ENCODE measurements at regions not wholly inside any gene's neighbourhood (a gene's known extent, or its start where the extent isn't known, plus 50 kb on each side); places are given as distances from the start of the nearest gene placed in this dataset.

- DNase-seq = no peak
Measured at GRCh38 chr5:145499483-145499882, 335.7 kb downstream of the PRELID2 start.

GRCh38 chr5:145497052-145497451, 338.1 kb downstream of the PRELID2 start:
- no peak for DNase-seq

- DNase-seq = no peak
Measured at GRCh38 chr5:145495741-145496140, 339.4 kb downstream of the PRELID2 start.

GRCh38 chr5:145495196-145495595, 339.9 kb downstream of the PRELID2 start:
- no peak for DNase-seq

GRCh38 chr5:145493435-145493834, 341.7 kb downstream of the PRELID2 start:
- DNase-seq = no peak

GRCh38 chr5:145489516-145489915, 345.6 kb downstream of the PRELID2 start:
- DNase-seq = no peak

- DNase-seq = no peak
Measured at GRCh38 chr5:145484158-145484557, 351.0 kb downstream of the PRELID2 start.

GRCh38 chr5:145483212-145483611, 351.9 kb downstream of the PRELID2 start:
- no peak for DNase-seq

GRCh38 chr5:145479857-145480256, 355.3 kb downstream of the PRELID2 start:
- DNase-seq = no peak

GRCh38 chr5:145479271-145479670, 355.9 kb downstream of the PRELID2 start:
- DNase-seq = no peak

GRCh38 chr5:145478651-145479050, 356.5 kb downstream of the PRELID2 start:
- DNase-seq = no peak

- no peak for DNase-seq
Measured at GRCh38 chr5:145473042-145473642, 362.0 kb downstream of the PRELID2 start.

- no peak for DNase-seq
Measured at GRCh38 chr5:145471831-145472612, 363.1 kb downstream of the PRELID2 start.

- no peak for DNase-seq
Measured at GRCh38 chr5:145471026-145471425, 364.1 kb downstream of the PRELID2 start.

GRCh38 chr5:145470396-145470979, 364.7 kb downstream of the PRELID2 start:
- DNase-seq = no peak

GRCh38 chr5:145467446-145467845, 367.7 kb downstream of the PRELID2 start:
- DNase-seq = no peak

GRCh38 chr5:145466533-145466932, 368.6 kb downstream of the PRELID2 start:
- no peak for DNase-seq

- no peak for DNase-seq
Measured at GRCh38 chr5:145465474-145466263, 369.5 kb downstream of the PRELID2 start.

GRCh38 chr5:145464171-145464570, 371.0 kb downstream of the PRELID2 start:
- DNase-seq = no peak

- no peak for DNase-seq
Measured at GRCh38 chr5:145463634-145464033, 371.5 kb downstream of the PRELID2 start.

- DNase-seq = no peak
Measured at GRCh38 chr5:145462525-145462924, 372.6 kb downstream of the PRELID2 start.

GRCh38 chr5:145450286-145450885, 384.8 kb downstream of the PRELID2 start:
- no peak for DNase-seq

- DNase-seq = no peak
Measured at GRCh38 chr5:145449794-145450193, 385.3 kb downstream of the PRELID2 start.

Measured in CD4-positive, alpha-beta T cell treated with Interleukin-4 for 4 hours (primary cell).